HAP-1 (cell line): ENCODE measurements at regions not wholly inside any gene's neighbourhood (a gene's known extent, or its start where the extent isn't known, plus 50 kb on each side); places are given as distances from the start of the nearest gene placed in this dataset.

Experiments used
- DNase-seq, 2 experiments: peaks; one replicate each; pipeline ENCODE4 v3.0.0-alpha.2; 2016 to 2020; ENCODE audit warnings: low spot score in 2 of 2
- H3K27me3 ChIP-seq: fragments of 250-450 bp; sonication (Bioruptor Pico); 2 replicates; pipeline ENCODE4 v1.5.1; 2020; ENCODE audit warnings: low read depth, mild to moderate bottlenecking, moderate library complexity
- H3K36me3 ChIP-seq: fragments of 250-450 bp; sonication (Bioruptor Pico); replicated peaks from 2 replicates; pipeline ENCODE4 v1.5.1; 2020; ENCODE audit warnings: mild to moderate bottlenecking
- H3K4me1 ChIP-seq: fragments of 250-450 bp; sonication (Bioruptor Pico); 2 replicates; pipeline ENCODE4 v1.5.1; 2020; ENCODE audit warnings: mild to moderate bottlenecking
- H3K4me3 ChIP-seq: fragments of 250-450 bp; sonication (Bioruptor Pico); 2 replicates; pipeline ENCODE4 v1.5.1; 2020; ENCODE audit warnings: mild to moderate bottlenecking, moderate library complexity
- H3K9me3 ChIP-seq: fragments of 250-450 bp; sonication (Bioruptor Pico); 2 replicates; pipeline ENCODE4 v1.5.1; 2020; ENCODE audit warnings: mild to moderate bottlenecking, moderate library complexity
- in situ Hi-C: fragments of 300-500 bp; cut with MboI; formaldehyde crosslinking; loops from 3 replicates; pipeline ENCODE4 v1.14.3; 2020; ENCODE audit warnings: low sequenced_read_pairs, inconsistent platforms, mixed read lengths

- Histone ChIP-seq H3K36me3 (no peaks in the 10 kb centered on the region), H3K9me3 (no peaks in the 10 kb centered on the region), H3K27me3 (no peaks in the 10 kb centered on the region), H3K4me3 (no peak overlapping the region), H3K4me1 (0 out of 2 replicates have a peak, but pooled peaks cover 4% of the 10 kb centered on the region)
- DNase-seq: no peak
- in situ Hi-C loops: no loop called here
Observed at GRCh38 chr10:61330669-61331068, 122.5 kb downstream of the TMEM26 start.

DNA sequence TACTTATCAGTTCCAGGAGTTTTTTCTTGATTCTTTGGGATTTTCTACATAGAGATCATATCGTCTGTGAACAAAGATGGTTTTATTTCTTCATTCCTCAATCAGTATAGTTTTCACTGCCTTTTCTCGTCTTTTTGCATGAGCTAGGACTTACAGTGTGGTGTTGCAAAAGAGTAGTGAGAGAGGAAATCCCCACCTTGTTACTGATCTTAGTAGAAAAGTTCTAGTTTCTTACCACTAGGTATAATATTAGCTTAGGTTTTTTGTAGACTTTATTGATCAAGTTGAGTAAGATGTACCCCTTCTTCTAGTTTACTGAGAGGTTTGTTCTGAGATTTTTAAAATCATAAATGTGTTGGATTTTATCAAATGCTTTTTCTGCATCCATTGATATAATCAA lies 123.3 kb downstream of the TMEM26 start:
- H3K27me3 ChIP-seq: no peaks in the 10 kb centered on the region
- no peak overlapping the region for H3K4me3 ChIP-seq
- in situ Hi-C loops: no loop called here
- no peaks in the 10 kb centered on the region for H3K9me3 ChIP-seq
- DNase-seq: no peak
- H3K4me1 ChIP-seq: peaks cover 7% of the 10 kb centered on the region
- H3K36me3 ChIP-seq: no peaks in the 10 kb centered on the region

DNA sequence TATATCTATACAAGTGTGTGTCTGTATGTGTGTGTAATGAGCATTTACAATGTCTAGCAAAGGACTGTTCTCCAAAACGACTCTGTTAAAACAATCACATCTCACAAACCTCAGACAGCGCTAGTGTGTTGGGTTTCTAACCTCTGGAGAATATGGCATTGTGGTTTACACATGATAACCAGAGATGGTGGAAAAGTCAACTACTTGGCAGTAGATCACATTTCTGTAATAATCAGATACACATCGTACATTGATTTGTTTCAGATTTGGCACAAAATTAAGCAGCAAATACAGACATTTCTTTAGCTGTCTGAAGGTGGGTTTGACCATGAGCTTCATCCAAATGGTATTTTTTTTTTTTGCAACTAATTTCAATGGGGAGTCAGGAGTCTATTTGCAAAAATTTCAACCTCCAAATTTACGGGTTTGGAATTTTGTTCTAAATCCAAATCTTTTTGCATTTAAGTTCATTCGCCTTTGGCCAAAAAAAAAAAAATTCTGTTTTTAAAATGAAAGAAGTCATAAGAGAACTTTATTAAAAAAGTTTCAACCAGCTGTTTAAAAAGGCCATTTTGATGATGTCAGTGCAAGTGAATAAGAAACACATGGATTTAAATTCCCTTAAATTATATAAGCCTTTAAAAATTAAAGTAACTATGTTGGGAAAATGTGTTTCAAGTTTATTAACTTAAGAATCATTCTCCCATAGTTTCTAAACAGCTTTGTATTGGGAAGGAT lies 127.8 kb downstream of the TMEM26 start:
- peaks cover 11% of the 10 kb centered on the region for H3K4me1 ChIP-seq
- in situ Hi-C loops: no loop called here
- H3K27me3 ChIP-seq: no peaks in the 10 kb centered on the region
- no peaks in the 10 kb centered on the region for H3K36me3 ChIP-seq
- no peaks in the 10 kb centered on the region for H3K9me3 ChIP-seq
- H3K4me3 ChIP-seq: no peak overlapping the region
- no peak for DNase-seq

DNA sequence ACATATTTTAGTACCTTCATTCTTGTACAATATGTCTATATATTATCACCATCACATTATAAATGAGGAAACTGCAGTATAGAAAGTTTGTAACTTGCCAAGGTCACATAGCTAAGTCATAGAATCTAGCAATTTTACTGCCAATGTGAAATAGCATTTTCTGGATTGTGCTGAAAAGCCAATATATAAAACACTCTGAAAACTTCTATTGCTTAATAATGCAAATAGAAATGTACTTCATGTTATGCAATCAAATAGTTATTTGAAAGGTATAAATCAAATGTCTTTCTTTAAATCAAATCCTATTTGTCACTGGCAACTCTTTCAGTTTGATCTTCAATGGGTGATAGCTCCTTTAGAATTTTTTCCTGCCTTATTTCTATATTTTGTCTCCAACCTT lies 129.5 kb downstream of the TMEM26 start:
- in situ Hi-C loops: no loop called here
- H3K27me3 ChIP-seq: no peaks in the 10 kb centered on the region
- H3K36me3 ChIP-seq: no peaks in the 10 kb centered on the region
- DNase-seq: no peak
- H3K4me3 ChIP-seq: no peak overlapping the region
- H3K9me3 ChIP-seq: no peaks in the 10 kb centered on the region
- H3K4me1 ChIP-seq: peaks cover 11% of the 10 kb centered on the region

- H3K9me3 ChIP-seq: no peaks in the 10 kb centered on the region
- in situ Hi-C loops: no loop called here
- no peak for DNase-seq
Observed at GRCh38 chr10:61321041-61321857, 131.9 kb downstream of the TMEM26 start.

DNA sequence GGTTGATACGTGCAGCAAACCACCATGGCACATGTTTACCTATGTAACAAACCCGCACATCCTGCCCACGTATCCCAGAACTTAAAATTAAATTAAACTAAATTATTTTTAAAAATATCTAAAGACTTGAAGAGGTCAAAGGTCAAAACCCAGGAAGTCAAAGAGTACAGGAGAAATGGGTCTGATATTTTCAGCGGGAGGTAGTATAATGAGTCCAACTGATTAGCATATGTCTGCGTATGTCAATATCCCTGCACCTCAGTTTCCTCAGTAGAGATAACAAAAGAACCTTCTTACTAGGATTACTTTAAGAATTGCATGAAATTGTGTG lies 133.0 kb downstream of the TMEM26 start:
- Histone ChIP-seq H3K36me3 (no peaks in the 10 kb centered on the region), H3K4me3 (no peak overlapping the region), H3K27me3 (no peaks in the 10 kb centered on the region), H3K9me3 (no peaks in the 10 kb centered on the region), H3K4me1 (peaks cover 7% of the 10 kb centered on the region)
- no peak for DNase-seq
- in situ Hi-C loops: no loop called here

More at GRCh38 chr10:61321041-61321857, 131.9 kb downstream of the TMEM26 start:
- Histone ChIP-seq H3K4me1 (peaks cover 8% of the 10 kb centered on the region), H3K27me3 (no peaks in the 10 kb centered on the region), H3K4me3 (no peak overlapping the region), H3K36me3 (no peaks in the 10 kb centered on the region)

- in situ Hi-C loops: no loop called here
- no peaks in the 10 kb centered on the region for H3K9me3 ChIP-seq
- no peak overlapping the region for H3K4me3 ChIP-seq
- H3K27me3 ChIP-seq: no peaks in the 10 kb centered on the region
- DNase-seq: no peak
- no peaks in the 10 kb centered on the region for H3K36me3 ChIP-seq
- peaks cover 1% of the 10 kb centered on the region for H3K4me1 ChIP-seq
Observed at GRCh38 chr10:61319386-61320256, 133.6 kb downstream of the TMEM26 start.

DNA sequence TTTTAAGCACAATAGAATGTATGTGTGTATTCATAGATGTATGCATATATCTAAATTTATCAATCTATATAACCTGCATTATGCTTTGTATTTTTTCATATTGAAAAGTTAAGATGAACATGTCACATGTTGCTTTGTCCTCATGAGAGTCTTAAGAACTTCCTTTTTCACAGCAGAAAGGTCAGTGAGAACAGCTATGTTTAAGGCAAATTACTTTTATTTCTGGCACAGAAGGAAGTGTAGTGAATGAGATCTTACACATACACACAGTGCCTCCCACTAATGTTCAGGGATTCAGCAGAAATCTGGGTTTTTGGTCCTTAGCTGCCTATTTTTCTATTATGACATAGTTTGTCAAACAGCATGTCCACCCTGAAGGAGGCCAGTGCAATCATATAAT lies 134.8 kb downstream of the TMEM26 start:
- H3K4me1 ChIP-seq: no peaks in the 10 kb centered on the region
- H3K9me3 ChIP-seq: no peaks in the 10 kb centered on the region
- H3K27me3 ChIP-seq: no peaks in the 10 kb centered on the region
- no peaks in the 10 kb centered on the region for H3K36me3 ChIP-seq
- no peak for DNase-seq
- in situ Hi-C loops: no loop called here
- H3K4me3 ChIP-seq: no peak overlapping the region

- in situ Hi-C loops: no loop called here
- DNase-seq: no peak
Observed at GRCh38 chr10:61317706-61318105, 135.5 kb downstream of the TMEM26 start.

GRCh38 chr10:61316676-61317265 lies 136.4 kb downstream of the TMEM26 start:
- H3K9me3 ChIP-seq: no peaks in the 10 kb centered on the region
- no peaks in the 10 kb centered on the region for H3K4me1 ChIP-seq
- no peak overlapping the region for H3K4me3 ChIP-seq
- in situ Hi-C loops: no loop called here
- H3K27me3 ChIP-seq: no peaks in the 10 kb centered on the region
- DNase-seq: no peak
- no peaks in the 10 kb centered on the region for H3K36me3 ChIP-seq

More at GRCh38 chr10:61317706-61318105, 135.5 kb downstream of the TMEM26 start:
- Histone ChIP-seq H3K4me1 (no peaks in the 10 kb centered on the region), H3K4me3 (no peak overlapping the region), H3K36me3 (no peaks in the 10 kb centered on the region), H3K27me3 (no peaks in the 10 kb centered on the region), H3K9me3 (no peaks in the 10 kb centered on the region)

DNA sequence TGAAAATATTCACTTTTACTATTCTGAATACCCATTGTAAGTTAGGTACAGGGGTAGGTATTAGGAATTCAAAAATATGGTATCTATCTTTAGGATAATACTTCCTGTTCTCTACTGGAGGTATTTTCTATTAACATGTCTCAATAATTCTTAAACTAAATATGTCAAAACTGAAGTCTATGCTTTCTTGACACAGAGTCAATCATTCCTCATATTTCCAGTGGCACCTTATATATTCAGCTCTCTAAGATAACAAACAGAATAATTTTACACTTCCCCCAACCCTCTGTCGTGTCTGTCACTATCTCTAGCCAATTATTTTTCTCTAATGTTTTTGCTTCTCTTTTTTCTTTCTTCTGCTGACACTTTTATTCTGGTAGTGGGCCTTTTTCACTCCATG lies 138.9 kb downstream of the TMEM26 start:
- Histone ChIP-seq H3K4me3 (no peak overlapping the region), H3K27me3 (no peaks in the 10 kb centered on the region), H3K4me1 (no peaks in the 10 kb centered on the region), H3K36me3 (no peaks in the 10 kb centered on the region), H3K9me3 (no peaks in the 10 kb centered on the region)
- no peak for DNase-seq
- in situ Hi-C loops: no loop called here

DNA sequence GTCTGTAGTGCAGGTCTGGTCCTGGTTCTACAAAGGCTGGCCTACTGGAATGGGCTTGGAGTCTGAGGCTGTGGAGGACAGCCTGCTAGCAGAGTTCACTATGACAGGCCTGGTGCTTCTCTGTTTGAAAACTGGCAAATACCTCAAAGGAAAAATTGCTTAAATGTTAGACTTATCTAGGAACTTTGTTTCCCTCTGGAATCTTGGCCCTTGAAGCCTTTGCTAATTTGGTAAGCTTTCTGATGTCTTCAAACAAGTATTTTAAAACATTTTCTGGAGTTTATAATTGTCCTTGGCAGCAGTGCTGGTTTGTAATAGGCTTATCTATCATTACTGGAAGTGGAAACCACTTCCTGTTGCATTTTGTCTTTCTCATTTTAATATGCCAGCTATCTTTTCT lies 139.7 kb downstream of the TMEM26 start:
- no peak for DNase-seq
- H3K36me3 ChIP-seq: no peaks in the 10 kb centered on the region
- H3K4me1 ChIP-seq: no peaks in the 10 kb centered on the region
- no peak overlapping the region for H3K4me3 ChIP-seq
- no peaks in the 10 kb centered on the region for H3K27me3 ChIP-seq
- no peaks in the 10 kb centered on the region for H3K9me3 ChIP-seq
- in situ Hi-C loops: no loop called here

DNA sequence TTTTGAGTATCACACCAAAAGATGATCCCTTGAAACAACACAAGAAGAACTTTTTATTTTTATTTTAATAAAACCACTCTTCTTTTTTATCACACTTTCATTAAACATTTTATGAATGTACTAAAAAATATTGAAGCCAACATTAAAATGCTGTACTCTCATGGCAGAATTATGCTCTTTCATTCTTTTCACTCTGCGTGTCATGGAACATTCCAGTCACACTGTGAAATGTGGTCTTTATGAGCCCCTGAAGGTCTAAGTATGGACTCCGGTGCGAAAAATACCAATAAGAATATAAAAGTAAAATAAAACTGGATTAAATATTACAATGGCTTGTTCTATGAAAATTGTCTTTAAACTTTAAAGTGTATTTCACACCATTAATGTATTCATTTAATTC lies 148.4 kb downstream of the TMEM26 start:
- H3K4me1 ChIP-seq: peaks cover 16% of the 10 kb centered on the region
- no peak overlapping the region for H3K4me3 ChIP-seq
- in situ Hi-C loops: no loop called here
- H3K9me3 ChIP-seq: no peaks in the 10 kb centered on the region
- no peaks in the 10 kb centered on the region for H3K36me3 ChIP-seq
- H3K27me3 ChIP-seq: no peaks in the 10 kb centered on the region
- DNase-seq: no peak
